SK-N-MC (cell line): ENCODE measurements at regions not wholly inside any gene's neighbourhood (a gene's known extent, or its start where the extent isn't known, plus 50 kb on each side); places are given as distances from the start of the nearest gene placed in this dataset.
"Not testable (repeated sequence)": the region's sequence is repeated elsewhere in the genome, so short reads cannot be mapped to it uniquely, and the experiment has no call there.

Source experiments
- DNase-seq: peaks from one replicate; pipeline ENCODE4 v3.0.0-alpha.2; 2011; ENCODE audit warnings: low read depth, low spot score
- H3K27ac ChIP-seq: fragments of 200-600 bp; sonication (generic); 2 replicates; pipeline ENCODE4 v1.5.1; 2016; ENCODE audit warnings: mixed run types
- H3K36me3 ChIP-seq: fragments of 200-600 bp; sonication (generic); 2 replicates; pipeline ENCODE4 v1.6.1; 2017; ENCODE audit warnings: antibody characterized with exemption, low read length, mixed read lengths; ENCODE audit not compliant: insufficient read depth
- H3K4me3 ChIP-seq: fragments of 200-600 bp; sonication (generic); 2 replicates; pipeline ENCODE4 v1.5.1; 2016
- H3K9ac ChIP-seq: fragments of 200-600 bp; sonication (generic); 2 replicates; pipeline ENCODE4 v1.8.0; 2017; ENCODE audit warnings: mixed run types, mixed read lengths; ENCODE audit not compliant: insufficient read length
- H3K9me3 ChIP-seq: fragments of 200-600 bp; sonication (generic); 2 replicates; pipeline ENCODE4 v1.6.1; 2017; ENCODE audit warnings: low read depth, mild to moderate bottlenecking, antibody characterized with exemption, low read length, moderate library complexity, mixed read lengths
- EZH2 ChIP-seq: fragments of 200-600 bp; sonication (generic); IDR thresholded peaks from one replicate; pipeline ENCODE4 v1.6.1; 2017; ENCODE audit warnings: antibody characterized with exemption
- FOXP2 ChIP-seq: optimal IDR thresholded peaks from 2 replicates; pipeline ENCODE3; 2011; ENCODE audit warnings: mild to moderate bottlenecking, moderate library complexity; ENCODE audit not compliant: insufficient read depth; ENCODE audit errors: extremely low read length, control extremely low read depth
- POLR2AphosphoS5 ChIP-seq: IDR thresholded peaks from 2 replicates; pipeline ENCODE4 v1.6.1; 2012; ENCODE audit warnings: mild to moderate bottlenecking, low read depth, low read length, borderline replicate concordance

DNA sequence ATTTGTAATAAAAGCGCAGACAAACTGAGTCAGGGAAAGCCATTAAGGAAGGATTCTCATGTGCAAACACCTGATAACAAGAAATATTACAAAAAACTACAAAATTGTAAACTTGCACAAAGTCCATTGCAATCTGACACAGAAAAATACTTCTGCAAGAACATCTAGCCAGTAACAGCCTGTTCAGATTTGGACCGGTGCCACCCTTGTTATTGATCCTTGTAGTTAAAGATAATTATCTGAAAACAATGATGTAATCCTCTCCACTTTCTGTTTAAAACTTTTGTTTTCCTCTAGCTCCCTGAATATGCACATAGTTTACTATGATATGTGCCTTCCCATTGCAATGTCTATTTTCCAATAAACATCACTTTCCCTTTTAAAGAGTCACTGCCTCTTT is 1090.2 kb downstream of the PLOD2 start:
- H3K9me3 ChIP-seq: no peaks in the 10 kb centered on the region
- DNase-seq: no peak
- no peak overlapping the region for H3K9ac ChIP-seq
- no peak overlapping the region for H3K27ac ChIP-seq
- TF ChIP-seq FOXP2 (no peak), EZH2 (no peak), POLR2AphosphoS5 (no peak)
- H3K4me3 ChIP-seq: no peak overlapping the region
- H3K36me3 ChIP-seq: no peaks in the 10 kb centered on the region

DNA sequence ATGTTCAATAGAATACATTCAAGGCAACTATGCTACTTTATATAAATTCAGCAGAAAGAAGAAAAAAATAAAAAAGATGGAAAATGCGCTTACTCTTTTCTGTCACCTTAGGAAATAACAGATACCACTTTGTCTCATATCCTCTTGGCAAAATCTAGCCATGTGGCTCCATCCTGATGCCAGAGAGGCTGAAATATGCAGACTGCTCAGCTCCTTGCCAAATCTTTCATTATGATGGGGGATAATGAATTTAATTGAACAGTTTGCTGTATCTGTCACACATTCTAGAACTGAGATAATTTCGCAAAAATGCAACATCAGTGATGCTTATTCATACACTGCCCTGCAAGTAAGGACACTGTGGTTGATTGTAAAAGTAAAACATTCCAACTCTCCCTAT is 1081.5 kb downstream of the PLOD2 start:
- DNase-seq: no peak
- H3K4me3 ChIP-seq: no peak overlapping the region
- no peak overlapping the region for H3K9ac ChIP-seq
- no peaks in the 10 kb centered on the region for H3K36me3 ChIP-seq
- no peak for TF ChIP-seq POLR2AphosphoS5
- TF ChIP-seq EZH2: no peak
- H3K9me3 ChIP-seq: no peaks in the 10 kb centered on the region
- H3K27ac ChIP-seq: no peak overlapping the region

DNA sequence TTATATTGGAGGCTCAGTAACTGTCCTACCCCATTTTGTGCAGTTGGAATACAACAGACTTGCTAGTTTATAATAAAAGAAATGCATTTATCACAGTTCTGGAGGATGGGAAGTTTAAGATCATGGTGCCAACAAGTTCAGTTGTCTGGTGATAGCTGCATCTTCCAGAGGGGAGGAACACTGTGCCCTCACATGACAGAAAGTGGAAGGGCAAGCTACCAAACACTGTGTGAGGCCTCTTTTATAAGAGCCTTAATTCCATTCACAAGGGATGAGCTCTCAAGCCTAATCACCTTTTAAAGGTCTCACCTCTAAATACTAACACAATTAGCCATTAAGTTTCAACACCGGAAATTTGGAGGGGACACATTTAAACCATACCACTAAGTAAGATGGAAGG is 1073.9 kb downstream of the PLOD2 start:
- Histone ChIP-seq H3K9me3 (no peaks in the 10 kb centered on the region), H3K9ac (no peak overlapping the region), H3K27ac (no peak overlapping the region), H3K36me3 (no peaks in the 10 kb centered on the region), H3K4me3 (no peak overlapping the region)
- DNase-seq: no peak
- TF ChIP-seq POLR2AphosphoS5 (no peak), FOXP2 (no peak), EZH2 (no peak)

DNA sequence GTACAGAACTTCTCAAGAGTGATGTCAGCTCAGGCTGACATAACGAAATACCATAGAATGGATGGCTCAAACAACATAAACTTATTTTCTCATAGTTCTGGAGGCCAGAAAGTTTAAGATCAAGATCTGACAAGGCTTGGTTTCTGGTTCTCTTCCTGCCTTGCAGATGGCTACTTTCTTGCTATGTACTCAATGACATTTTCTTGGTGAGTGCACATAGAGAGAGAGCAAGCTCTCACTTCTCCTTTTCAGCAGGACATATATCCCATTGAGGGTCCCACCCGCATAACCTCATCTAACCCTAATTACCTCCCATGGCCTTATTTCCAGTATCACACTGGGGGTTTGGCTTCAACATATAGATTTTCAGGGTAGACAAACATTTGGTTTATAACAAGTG is 1072.1 kb downstream of the PLOD2 start:
- TF ChIP-seq FOXP2: no peak
- no peak for TF ChIP-seq EZH2
- TF ChIP-seq POLR2AphosphoS5: no peak
- no peak for DNase-seq
- no peak overlapping the region for H3K4me3 ChIP-seq
- H3K9me3 ChIP-seq: no peaks in the 10 kb centered on the region
- no peak overlapping the region for H3K27ac ChIP-seq
- H3K36me3 ChIP-seq: no peaks in the 10 kb centered on the region
- H3K9ac ChIP-seq: no peak overlapping the region

DNA sequence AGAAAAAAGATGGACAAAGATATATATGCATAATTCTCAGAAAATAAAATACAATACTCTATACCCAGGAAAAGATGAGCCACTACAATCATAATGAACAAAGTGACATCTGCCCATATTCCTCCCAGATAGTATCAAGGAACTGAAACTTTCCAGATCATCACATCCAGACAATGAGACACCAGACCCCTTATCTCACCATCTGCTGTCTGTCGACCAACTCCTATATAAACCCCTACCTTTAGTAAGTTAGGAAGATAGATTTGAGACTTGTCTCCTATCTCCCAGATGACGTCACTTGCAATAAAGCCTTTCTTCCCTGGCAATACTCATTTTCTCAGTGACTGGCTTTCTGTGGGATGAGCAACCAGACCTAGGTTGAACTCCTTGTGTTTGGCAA is 1071.6 kb downstream of the PLOD2 start:
- no peaks in the 10 kb centered on the region for H3K9me3 ChIP-seq
- no peak overlapping the region for H3K4me3 ChIP-seq
- no peak for TF ChIP-seq EZH2
- TF ChIP-seq FOXP2: no peak
- TF ChIP-seq POLR2AphosphoS5: no peak
- H3K36me3 ChIP-seq: no peaks in the 10 kb centered on the region
- H3K27ac ChIP-seq: no peak overlapping the region
- DNase-seq: no peak
- no peak overlapping the region for H3K9ac ChIP-seq

DNA sequence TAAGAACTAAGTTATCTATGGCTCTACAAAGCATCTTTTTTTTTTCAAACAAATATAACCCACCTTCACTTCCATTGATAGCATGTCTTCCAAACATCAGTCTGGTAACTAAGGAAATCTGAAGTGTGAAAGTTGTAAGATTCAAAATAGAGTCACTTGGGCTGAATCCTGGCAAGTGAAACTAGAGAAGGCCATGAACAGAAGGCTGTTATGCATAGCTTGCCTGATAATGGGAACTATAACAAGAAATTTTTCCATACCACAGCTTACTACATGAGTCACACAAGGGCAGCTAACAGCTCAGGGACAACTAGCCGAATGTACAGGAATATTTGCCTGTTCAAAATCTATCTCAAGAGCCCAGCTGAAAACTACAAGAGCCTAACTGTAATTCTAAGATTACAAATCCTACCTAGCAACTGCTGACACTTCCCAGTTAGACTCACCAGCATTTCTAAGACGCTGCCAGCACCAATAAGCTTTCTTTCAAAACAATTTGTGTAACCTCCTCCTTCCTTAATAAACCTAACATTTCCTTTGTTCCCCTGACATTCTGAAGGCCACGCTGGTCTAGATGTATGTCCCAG is 1066.5 kb downstream of the PLOD2 start:
- peak; percentile 12 for DNase-seq
- H3K27ac ChIP-seq: no peak overlapping the region
- TF ChIP-seq FOXP2 (no peak), EZH2 (no peak), POLR2AphosphoS5 (no peak)
- no peaks in the 10 kb centered on the region for H3K9me3 ChIP-seq
- no peak overlapping the region for H3K9ac ChIP-seq
- no peaks in the 10 kb centered on the region for H3K36me3 ChIP-seq
- no peak overlapping the region for H3K4me3 ChIP-seq

DNA sequence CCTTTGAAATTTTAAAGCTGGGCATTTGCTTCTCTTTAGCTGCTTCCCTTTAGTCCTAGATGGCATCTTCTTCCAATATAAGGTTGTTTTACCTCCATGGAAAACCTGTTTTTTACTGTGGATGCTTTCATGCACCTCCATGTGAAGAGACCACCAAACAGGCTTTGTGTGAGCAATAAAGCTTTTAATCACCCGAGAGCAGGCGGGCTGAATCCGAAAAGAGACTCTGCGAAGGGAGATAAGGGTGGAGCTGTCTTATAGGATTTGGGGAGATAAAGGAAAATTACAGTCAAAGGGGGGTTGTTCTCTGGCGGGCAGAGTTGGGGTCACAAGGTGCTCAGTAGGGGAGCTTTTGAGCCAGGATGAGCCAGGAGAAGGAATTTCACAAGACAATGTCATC is 1049.8 kb downstream of the PLOD2 start:
- not testable (repeated sequence) for H3K4me3 ChIP-seq, DNase-seq, H3K36me3 ChIP-seq, H3K9ac ChIP-seq, H3K9me3 ChIP-seq, H3K27ac ChIP-seq

DNA sequence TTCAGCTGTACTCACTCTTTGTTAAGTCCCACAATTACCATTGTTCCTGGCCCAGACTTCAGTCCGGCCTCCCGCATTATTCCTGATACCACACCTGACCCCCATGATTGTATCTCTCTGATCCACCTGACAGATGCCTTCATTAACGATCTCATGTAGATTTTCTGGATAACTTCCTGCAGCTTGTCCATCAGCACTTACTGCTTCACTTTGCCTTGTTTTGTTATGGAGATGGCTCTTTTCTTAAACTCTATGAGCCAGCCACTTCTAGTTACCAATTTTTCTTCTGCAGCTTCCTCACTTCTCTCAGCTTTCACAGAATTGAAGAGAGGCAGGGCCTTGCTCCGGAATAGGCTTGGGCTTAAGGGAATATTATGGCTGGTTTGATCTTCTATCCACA is 1044.2 kb downstream of the PLOD2 start:
- TF ChIP-seq POLR2AphosphoS5: no peak
- no peak for TF ChIP-seq EZH2
- no peak for TF ChIP-seq FOXP2
- Histone ChIP-seq H3K9me3 (no peaks in the 10 kb centered on the region), H3K36me3 (no peaks in the 10 kb centered on the region), H3K27ac (no peak overlapping the region), H3K9ac (no peak overlapping the region), H3K4me3 (no peak overlapping the region)
- DNase-seq: no peak

DNA sequence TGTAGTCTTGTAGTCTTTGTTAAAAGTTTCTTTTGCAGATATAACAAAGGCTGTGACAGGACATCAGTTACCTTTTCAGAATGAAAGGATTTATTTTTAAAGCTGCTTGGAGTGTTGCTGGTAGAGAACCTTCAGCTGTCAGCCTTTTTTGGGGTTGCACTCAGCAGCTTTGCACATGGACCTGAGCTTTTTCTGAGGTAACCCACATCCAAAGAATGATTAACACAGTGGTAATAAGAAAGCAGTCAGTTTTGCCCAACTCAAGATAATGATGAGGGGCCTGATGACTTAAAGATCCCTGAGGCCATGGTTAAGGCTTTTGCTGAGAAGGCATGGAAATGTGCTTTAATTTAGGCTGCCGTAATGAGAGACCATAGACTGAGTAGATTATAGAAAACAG is 1042.7 kb downstream of the PLOD2 start:
- Histone ChIP-seq H3K9ac (no peak overlapping the region), H3K27ac (no peak overlapping the region), H3K36me3 (no peaks in the 10 kb centered on the region), H3K4me3 (no peak overlapping the region), H3K9me3 (no peaks in the 10 kb centered on the region)
- DNase-seq: no peak
- no peak for TF ChIP-seq EZH2
- no peak for TF ChIP-seq POLR2AphosphoS5
- no peak for TF ChIP-seq FOXP2
